ENCODE measurements at regions not wholly inside any gene's neighbourhood (a gene's known extent, or its start where the extent isn't known, plus 50 kb on each side); places are given as distances from the start of the nearest gene placed in this dataset.
A peak's percentile ranks its signal among the peaks of the same experiment; 100 is the strongest.

DNA sequence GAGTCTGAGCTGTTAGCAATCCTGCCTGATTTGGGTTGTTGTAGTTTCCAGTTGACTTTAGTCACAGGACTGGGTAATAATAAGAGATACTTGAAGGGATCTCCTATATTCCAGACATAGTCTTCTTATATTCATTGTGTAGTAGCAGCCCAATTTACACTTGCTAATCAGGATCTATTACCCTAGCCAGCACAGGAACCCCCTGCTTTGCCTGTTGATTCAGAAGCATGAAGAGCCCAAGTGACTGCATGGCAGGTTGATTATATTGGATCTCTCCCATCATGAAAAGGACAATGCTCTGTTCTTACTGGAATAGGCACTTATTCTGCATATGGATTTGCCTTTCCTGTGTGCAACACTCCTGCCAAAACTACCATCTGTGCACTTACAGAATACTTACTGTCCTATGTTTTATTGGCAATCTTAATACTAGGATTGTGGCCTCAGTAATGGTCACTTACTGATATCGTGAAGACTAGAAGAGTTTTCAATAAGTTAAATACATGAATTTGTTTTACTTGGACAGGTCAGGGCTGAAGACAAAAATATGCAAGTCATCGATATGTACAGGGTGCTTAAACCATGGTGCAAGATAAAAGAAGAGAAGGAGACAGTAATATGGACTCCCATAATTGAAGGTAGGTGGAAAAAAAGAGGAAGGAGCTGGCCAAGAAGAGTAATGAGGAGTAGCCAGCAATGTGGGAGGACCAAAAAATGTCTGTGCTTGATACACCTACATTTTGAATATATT is 304.1 kb downstream of the MCTP2 start:
- no peak for DNase-seq (ENCODE audit: low read depth in 2 of 2)

DNA sequence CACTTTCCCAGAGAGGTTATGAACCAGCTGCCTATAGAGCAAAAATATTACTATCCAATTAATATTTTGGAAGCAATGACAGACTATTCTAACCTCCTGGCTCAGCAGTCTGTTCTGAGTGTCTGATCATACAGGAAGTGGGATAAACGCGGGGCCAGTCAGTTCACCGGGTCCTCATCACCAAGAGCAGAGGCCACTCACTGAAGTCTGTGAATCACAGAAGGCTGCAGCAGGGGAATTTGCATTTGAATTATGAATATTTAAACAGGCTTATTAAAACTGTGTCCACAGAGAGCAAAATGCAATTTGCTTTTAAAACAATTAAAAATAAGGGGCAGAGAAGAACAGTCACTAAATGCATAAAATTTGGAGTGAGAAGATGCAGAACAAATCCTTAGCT is 305.2 kb downstream of the MCTP2 start:
- DNase-seq (ENCODE audit: low read depth in 2 of 2) = no peak

DNA sequence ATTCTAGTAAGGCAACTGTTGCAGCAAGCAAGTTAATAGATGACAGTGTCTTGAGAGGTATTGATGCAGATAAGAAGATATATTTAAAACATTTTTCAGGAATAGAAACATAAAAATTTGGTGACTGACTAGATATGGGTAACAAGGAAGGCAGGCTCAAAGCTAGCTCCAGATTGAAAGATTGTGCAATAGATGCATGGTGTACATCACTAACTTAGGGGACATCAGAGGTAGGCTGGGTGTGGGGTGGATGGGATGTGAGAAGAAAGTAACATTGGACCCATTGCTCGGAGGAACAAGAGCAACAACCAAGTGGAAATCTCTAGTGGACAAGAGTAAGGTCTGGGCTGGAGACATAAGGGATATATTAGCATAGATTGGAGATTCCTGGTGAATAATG is 306.9 kb downstream of the MCTP2 start:
- DNase-seq (ENCODE audit: low read depth in 2 of 2) = no peak

GRCh38 chr15:94542391-94542790 is 311.0 kb downstream of the MCTP2 start:
- DNase-seq (ENCODE audit: low read depth in 2 of 2) = no peak

GRCh38 chr15:94546808-94547207 is 315.4 kb downstream of the MCTP2 start:
- DNase-seq (ENCODE audit: low read depth in 2 of 2) = no peak

- DNase-seq (ENCODE audit: low read depth in 2 of 2) = no peak
These were observed 316.4 kb downstream of the MCTP2 start for GRCh38 chr15:94547711-94548110.

- no peak for DNase-seq (ENCODE audit: low read depth in 2 of 2)
These were observed 324.6 kb downstream of the MCTP2 start for GRCh38 chr15:94555841-94556519.

GRCh38 chr15:94561036-94561689 is 329.8 kb downstream of the MCTP2 start:
- DNase-seq (ENCODE audit: low read depth in 2 of 2) = no peak

DNA sequence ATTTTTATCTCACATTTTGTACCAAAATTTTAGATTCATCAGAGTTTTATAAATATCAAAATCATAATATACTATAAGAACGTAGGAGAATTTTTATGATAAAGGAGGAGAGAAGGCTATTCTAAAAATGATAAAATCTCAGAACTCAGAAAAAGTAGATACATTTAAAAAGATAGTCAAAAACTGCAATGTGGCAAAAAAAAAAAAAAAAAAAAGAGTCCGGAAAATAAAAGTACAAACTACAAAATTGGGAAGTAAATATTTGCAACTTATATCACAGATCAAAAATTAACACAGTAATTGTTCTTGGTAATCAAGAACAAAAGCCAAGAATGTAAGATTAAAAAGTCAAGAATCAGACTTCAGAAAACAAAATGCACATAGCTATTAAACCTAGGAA is 332.1 kb downstream of the MCTP2 start:
- no peak for DNase-seq (ENCODE audit: low read depth in 2 of 2)

GRCh38 chr15:94576889-94577533 is 345.6 kb downstream of the MCTP2 start:
- peak; percentile 12 to 20 for DNase-seq (ENCODE audit: low read depth in 2 of 2)

- DNase-seq (ENCODE audit: low read depth in 2 of 2) = no peak
These were observed 347.9 kb downstream of the MCTP2 start for GRCh38 chr15:94579286-94579685.

- DNase-seq (ENCODE audit: low read depth in 2 of 2) = no peak
These were observed 349.0 kb downstream of the MCTP2 start for GRCh38 chr15:94580211-94580885.

DNA sequence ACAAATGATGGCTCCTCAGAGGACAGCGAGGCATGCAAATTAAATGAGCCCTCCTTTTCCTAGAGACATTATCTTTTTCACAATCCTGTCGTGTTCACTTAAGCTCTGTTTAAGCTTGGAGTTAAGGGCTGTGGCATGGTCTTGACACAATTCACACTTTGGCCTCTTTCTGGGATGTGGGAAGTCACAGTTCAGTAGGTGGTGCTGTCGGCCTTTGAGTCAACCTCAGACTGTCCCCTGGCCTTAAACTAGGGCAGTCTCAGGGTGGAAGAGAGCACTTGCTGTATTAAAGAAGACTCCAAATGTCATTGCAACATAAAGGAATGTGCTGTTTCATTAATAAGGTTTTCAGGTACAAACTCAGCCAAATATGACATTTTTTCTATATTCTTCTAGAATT is 351.0 kb downstream of the MCTP2 start:
- DNase-seq (ENCODE audit: low read depth in 2 of 2) = no peak

DNA sequence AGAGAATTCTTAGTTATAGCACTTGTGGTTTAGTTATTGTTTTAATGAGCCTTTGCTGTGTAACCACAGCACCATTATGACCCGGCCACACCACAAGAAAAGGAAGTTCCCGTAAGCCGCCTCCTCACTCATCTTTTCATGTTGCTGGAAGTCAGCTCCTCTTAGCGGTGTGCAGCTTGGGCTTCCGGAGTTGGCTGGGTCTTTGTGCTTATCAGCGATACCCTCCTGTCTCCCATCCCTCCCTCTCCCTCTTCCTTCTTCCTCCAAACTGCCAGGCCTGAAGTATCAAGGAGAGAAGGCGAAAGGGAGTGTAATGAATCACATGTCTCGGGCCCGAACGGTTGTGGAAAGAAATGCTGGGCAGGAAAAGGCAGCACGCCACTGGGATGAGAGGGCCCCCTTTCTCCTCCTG is 353.5 kb downstream of the MCTP2 start:
- peak; percentile 15 to 28 for DNase-seq (ENCODE audit: low read depth in 2 of 2)

GRCh38 chr15:94586099-94586498 is 354.7 kb downstream of the MCTP2 start:
- no peak for DNase-seq (ENCODE audit: low read depth in 2 of 2)

DNA sequence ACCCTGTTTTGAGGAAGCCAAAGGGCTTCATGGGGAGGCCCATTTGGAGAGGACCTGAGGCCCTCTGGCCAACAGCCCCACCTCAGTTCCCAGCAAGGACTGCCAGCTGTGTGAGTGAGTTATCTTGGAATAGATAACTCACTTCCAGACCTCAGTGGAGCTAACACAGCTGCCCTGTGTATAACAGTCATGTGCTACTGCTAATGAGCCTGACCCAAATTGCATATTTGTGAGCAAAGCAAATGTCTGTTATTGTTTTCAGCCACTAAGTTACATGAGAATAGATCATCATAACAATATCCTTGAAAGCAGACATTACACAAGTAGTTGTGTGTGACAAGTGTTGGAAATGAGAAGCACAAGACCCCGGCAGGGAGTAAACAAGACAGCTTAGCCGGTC is 355.8 kb downstream of the MCTP2 start:
- DNase-seq (ENCODE audit: low read depth in 2 of 2) = no peak

DNA sequence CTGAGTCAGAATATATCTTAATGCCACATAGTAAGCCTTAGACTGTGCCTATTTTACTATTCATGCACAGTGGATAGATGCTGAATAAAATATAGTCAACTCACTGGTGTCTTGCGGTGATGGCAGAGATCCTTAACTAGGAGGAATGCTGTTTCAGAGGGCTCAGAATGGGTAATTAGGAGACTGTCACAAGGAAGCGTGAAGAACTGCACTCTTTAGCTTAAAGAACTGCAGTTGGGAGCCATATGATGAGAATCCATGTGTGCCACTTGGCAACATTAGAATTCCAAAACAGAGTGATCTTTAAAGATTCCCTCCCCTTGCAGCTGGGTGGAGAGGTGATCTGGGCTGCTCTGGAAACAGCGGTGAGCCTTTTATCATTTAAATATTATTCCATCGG is 357.6 kb downstream of the MCTP2 start:
- no peak for DNase-seq (ENCODE audit: low read depth in 2 of 2)

- no peak for DNase-seq (ENCODE audit: low read depth in 2 of 2)
These were observed 361.1 kb downstream of the MCTP2 start for GRCh38 chr15:94592495-94592894.

DNA sequence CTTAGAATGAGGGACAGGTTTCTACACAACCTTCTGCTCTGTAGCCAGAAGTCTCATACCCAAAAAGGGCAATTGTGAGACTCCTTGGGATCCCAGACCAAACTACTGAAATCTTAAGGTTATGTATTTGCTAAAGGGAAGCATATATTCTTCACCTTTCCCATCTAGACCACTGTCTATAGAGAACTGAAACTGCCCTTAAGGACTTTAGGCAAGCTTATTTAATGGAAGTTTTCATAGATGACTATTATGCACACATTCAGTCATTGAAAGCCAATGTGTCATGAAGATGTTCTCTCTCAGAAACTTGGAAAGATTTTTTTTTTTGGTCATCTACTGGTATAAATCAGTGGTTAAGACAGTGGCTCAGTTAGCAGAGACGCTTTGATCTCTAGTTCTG is 365.3 kb downstream of the MCTP2 start:
- no peak for DNase-seq (ENCODE audit: low read depth in 2 of 2)

GRCh38 chr15:94600505-94600904 is 369.1 kb downstream of the MCTP2 start:
- no peak for DNase-seq (ENCODE audit: low read depth in 2 of 2)

DNA sequence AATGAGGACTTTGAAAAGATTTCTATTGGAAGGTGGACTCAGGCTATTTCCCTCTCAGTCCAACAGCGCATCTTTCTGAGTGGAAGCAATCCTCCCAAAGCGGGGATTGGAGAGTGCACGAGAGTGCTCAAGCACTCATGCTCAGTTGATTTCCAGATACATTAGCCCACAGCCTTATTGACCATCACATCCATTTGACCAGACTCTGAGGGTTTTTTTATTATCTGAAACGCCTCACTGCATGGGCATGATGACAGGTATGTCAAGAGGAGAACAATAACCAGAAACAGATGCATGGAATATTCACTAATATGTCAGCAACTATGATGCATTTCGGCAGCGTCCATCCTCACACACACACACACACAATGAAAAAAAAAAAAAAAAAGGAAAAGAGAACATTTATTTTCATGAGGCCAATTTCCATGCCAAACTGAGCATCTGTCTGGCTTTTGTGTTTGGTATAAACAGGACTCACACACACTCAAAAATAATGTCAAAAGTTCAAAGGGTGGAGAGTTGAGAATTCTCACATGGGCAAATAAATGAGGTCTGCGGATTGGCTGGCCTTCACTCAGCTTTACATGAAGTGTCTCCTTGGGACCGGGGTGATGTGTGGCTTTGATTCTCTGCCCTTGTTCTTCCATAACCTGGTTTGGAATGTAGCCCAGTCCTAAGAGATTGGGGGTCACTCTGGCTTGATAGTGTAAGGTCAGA is 371.6 kb downstream of the MCTP2 start:
- no peak for DNase-seq (ENCODE audit: low read depth in 2 of 2)

Data from activated CD4-positive, alpha-beta T cell treated with anti-CD3 and anti-CD28 coated beads for 24 hours (primary cell).